ENCODE measurements at regions not wholly inside any gene's neighbourhood (a gene's known extent, or its start where the extent isn't known, plus 50 kb on each side); places are given as distances from the start of the nearest gene placed in this dataset.
"Not testable (repeated sequence)": the region's sequence is repeated elsewhere in the genome, so short reads cannot be mapped to it uniquely, and the experiment has no call there.

DNA sequence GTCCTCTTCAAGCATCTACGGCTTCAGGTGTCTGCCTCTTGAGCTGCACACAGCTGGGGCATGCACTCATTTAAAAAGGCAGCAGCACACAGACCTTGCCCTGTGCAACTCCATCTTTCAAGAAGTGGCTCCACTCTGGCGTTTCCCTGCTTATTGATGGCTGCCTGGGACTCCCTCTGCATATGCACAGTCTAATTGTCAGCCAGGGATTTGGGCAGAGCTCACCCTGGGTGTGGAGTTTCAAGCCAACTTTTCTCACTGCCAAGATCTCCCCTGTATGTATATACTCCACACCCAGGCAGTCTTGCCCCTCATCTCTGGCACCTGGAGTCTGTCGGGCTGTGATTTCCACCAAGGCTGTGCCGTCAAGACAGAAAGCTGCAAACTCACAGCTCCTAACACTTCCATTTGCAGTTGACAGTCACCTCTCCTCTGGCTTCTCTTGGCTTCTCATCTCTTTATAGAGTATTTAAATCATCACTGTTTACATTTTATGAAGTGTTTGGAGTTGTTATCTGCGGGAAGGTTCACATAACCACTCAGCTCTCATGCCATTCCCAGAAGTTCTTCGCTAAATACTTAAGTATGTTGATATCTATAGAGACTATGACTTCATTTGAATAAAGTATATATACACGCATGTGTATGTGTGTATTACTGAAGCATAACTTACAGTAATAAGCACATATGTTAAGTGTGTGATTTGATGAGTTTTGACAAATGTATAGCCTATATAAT, 130.5 kb upstream of the ZNF469 start:
- not testable (repeated sequence) for H3K4me3 Mint-ChIP-seq, H3K9me3 Mint-ChIP-seq, H3K36me3 Mint-ChIP-seq, H3K27ac Mint-ChIP-seq, H3K27me3 Mint-ChIP-seq, H3K4me1 Mint-ChIP-seq

DNA sequence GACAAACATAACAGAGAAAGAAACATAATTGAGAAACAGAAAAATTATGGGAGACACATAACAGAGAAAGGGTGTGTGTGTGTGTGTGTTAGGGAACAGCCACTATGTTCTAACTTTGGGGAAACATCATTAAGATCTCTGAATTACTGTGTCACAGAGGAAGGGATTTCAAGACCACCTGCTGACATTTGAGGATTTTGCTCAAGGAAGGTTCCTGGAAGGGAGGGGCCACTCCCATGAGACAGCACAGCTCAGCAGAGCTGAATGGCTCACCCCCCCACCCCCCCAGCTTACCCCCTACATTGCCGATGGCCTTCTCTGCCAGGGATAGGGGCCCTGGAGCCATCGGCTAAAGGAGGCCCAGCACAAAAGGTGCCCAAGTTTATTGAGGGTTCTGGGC, 124.6 kb upstream of the ZNF469 start:
- H3K4me1 Mint-ChIP-seq, H3K4me3 Mint-ChIP-seq, H3K9me3 Mint-ChIP-seq, H3K36me3 Mint-ChIP-seq, H3K27ac Mint-ChIP-seq: not testable (repeated sequence)
- H3K27me3 Mint-ChIP-seq: peaks cover 23% of the 10 kb centered on the region

GRCh38 chr16:88258764-88259525, 123.8 kb upstream of the ZNF469 start:
- not testable (repeated sequence) for H3K4me3 Mint-ChIP-seq, H3K4me1 Mint-ChIP-seq, H3K9me3 Mint-ChIP-seq, H3K27ac Mint-ChIP-seq, H3K36me3 Mint-ChIP-seq
- peaks cover 23% of the 10 kb centered on the region for H3K27me3 Mint-ChIP-seq

DNA sequence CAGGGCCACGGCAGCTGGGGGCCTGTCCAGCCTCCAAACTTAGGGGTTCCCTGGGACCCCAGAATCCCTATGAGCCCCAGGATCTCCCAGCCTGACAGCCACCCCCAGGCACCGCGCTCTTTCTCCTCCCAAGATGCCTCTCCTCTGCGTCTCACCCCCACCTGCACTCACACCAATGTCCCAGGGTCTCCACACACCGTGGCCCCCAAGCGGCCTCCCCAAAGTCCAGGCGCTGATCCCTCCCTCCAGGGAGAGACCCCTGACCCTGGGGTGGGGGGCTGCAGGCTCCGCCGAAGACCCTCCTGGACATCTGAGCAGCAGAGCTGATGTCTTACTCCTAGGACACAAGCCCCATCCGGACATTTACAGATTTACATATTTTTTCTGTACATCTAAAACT, 123.2 kb upstream of the ZNF469 start:
- not testable (repeated sequence) for H3K36me3 Mint-ChIP-seq, H3K4me3 Mint-ChIP-seq, H3K4me1 Mint-ChIP-seq, H3K27ac Mint-ChIP-seq, H3K9me3 Mint-ChIP-seq
- H3K27me3 Mint-ChIP-seq: peaks cover 23% of the 10 kb centered on the region

DNA sequence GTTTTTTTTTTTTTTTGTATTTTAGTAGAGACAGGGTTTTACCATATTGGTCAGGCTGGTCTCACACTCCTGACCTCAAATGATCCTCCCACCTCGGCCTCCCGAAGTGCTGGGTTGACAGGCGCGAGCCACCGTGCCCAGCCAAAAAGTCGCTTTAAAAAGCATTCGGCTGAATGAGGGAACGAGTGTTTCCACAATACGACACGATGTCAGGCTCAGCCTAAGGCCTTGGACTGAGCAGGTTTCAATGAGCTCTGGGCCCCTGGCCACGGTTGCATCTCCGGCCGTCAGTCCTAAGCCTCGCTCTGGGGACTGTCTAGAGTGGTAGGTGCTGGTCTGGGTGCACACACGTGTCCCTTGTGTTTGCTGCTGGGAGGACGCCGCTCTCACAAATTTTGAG, 122.6 kb upstream of the ZNF469 start:
- not testable (repeated sequence) for H3K27ac Mint-ChIP-seq, H3K4me1 Mint-ChIP-seq, H3K9me3 Mint-ChIP-seq, H3K36me3 Mint-ChIP-seq, H3K4me3 Mint-ChIP-seq
- peaks cover 19% of the 10 kb centered on the region for H3K27me3 Mint-ChIP-seq

- not testable (repeated sequence) for H3K27ac Mint-ChIP-seq, H3K4me1 Mint-ChIP-seq, H3K36me3 Mint-ChIP-seq, H3K9me3 Mint-ChIP-seq, H3K4me3 Mint-ChIP-seq
- peaks cover 18% of the 10 kb centered on the region for H3K27me3 Mint-ChIP-seq
Observed at GRCh38 chr16:88260881-88261665, 121.7 kb upstream of the ZNF469 start.

GRCh38 chr16:88261814-88262605, 120.7 kb upstream of the ZNF469 start:
- H3K36me3 Mint-ChIP-seq, H3K4me3 Mint-ChIP-seq, H3K9me3 Mint-ChIP-seq, H3K4me1 Mint-ChIP-seq, H3K27ac Mint-ChIP-seq: not testable (repeated sequence)
- H3K27me3 Mint-ChIP-seq: peaks cover 17% of the 10 kb centered on the region

GRCh38 chr16:88262858-88263563, 119.7 kb upstream of the ZNF469 start:
- H3K9me3 Mint-ChIP-seq, H3K4me1 Mint-ChIP-seq, H3K36me3 Mint-ChIP-seq, H3K27ac Mint-ChIP-seq, H3K4me3 Mint-ChIP-seq: not testable (repeated sequence)
- peaks cover 12% of the 10 kb centered on the region for H3K27me3 Mint-ChIP-seq

GRCh38 chr16:88263681-88264287, 119.0 kb upstream of the ZNF469 start:
- not testable (repeated sequence) for H3K27ac Mint-ChIP-seq, H3K4me3 Mint-ChIP-seq, H3K4me1 Mint-ChIP-seq, H3K9me3 Mint-ChIP-seq, H3K36me3 Mint-ChIP-seq
- peaks cover 12% of the 10 kb centered on the region for H3K27me3 Mint-ChIP-seq

DNA sequence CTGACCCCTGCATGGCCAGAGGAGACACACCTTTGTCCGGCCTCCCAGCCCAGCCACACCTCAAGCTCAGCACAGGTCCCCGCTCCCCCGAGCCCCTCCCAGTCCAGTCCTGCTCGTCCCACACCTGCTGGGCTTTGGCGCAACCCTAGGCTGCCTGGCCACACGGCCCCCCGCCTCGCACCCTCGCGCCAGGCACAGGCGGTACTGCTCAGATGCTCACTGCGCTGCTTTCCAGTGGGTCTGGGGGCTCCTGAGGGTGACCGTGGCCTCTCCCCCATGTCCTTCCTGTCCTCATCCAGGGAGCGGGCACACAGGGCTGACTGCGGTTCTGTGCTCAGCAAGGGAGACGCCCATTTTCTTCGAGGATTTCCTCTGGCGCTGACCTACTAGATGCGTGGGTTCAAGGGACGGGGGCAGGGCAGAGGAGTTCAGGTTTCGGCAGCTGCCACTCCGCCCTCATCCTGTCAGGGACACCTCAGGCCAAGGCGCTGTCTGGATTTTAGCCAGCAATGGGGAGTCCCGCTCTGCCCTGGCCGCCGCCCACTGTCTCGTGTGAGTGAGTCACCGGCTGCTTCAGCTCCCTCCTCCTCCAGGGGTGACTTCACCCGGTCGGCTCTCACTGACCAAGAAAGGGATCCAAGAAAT, 118.0 kb upstream of the ZNF469 start:
- Mint-ChIP-seq H3K9me3 (no peaks in the 10 kb centered on the region), H3K27ac (no peak overlapping the region), H3K4me3 (no peak overlapping the region), H3K27me3 (peaks cover 12% of the 10 kb centered on the region), H3K36me3 (no peaks in the 10 kb centered on the region), H3K4me1 (no peaks in the 10 kb centered on the region)

DNA sequence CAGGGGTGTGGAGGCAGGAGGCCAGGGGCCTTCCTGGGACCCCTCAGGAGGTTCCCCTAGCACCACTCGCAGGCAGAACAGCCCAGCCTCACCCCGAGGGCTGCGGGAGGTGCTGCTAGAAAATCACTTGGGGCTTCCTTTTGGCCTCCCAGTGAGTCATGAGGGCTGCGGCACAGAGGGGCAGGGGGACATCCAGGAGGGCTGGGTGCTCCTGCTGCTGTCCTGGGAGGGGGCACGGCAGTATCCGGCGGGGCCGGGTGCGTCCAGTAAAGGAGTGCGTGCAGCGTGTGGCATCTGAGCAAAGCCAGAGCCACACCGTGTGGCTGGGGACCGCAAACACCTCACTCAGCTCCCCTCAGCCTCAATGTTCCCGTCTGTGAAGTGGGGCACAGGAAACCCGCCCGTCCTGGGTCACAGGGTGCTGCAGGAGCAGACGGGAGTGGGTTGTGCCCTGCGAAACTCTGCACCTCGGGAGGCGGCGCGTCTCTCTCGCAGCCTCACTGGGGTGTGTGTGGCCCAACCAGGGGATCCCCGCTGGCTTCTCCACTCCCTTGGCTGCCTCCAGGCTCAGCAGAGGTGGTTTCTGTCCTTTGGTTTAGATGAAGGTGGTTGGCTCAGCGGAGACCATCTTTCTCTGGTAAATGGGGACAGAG, 117.3 kb upstream of the ZNF469 start:
- not testable (repeated sequence) for H3K4me3 Mint-ChIP-seq, H3K36me3 Mint-ChIP-seq, H3K4me1 Mint-ChIP-seq, H3K27ac Mint-ChIP-seq, H3K9me3 Mint-ChIP-seq
- peaks cover 10% of the 10 kb centered on the region for H3K27me3 Mint-ChIP-seq

- not testable (repeated sequence) for H3K36me3 Mint-ChIP-seq, H3K27me3 Mint-ChIP-seq, H3K9me3 Mint-ChIP-seq, H3K27ac Mint-ChIP-seq, H3K4me1 Mint-ChIP-seq, H3K4me3 Mint-ChIP-seq
Observed at GRCh38 chr16:88266036-88266435, 116.7 kb upstream of the ZNF469 start.

GRCh38 chr16:88266935-88267551, 115.7 kb upstream of the ZNF469 start:
- not testable (repeated sequence) for H3K9me3 Mint-ChIP-seq, H3K36me3 Mint-ChIP-seq, H3K27ac Mint-ChIP-seq, H3K4me1 Mint-ChIP-seq, H3K27me3 Mint-ChIP-seq, H3K4me3 Mint-ChIP-seq
